ENCODE measurements at regions not wholly inside any gene's neighbourhood (a gene's known extent, or its start where the extent isn't known, plus 50 kb on each side); places are given as distances from the start of the nearest gene placed in this dataset.
"Not testable (repeated sequence)": the region's sequence is repeated elsewhere in the genome, so short reads cannot be mapped to it uniquely, and the experiment has no call there.

- Histone ChIP-seq H3K27ac (ENCODE audit: insufficient read depth, low read depth, low read length) (no peak overlapping the region), H4K20me1 (replicated peaks; ENCODE audit: control insufficient read depth, extremely low read depth, insufficient read depth, low read length) (no peaks in the 10 kb centered on the region), H3K79me2 (ENCODE audit: control insufficient read depth, insufficient read depth, low read length) (no peaks in the 10 kb centered on the region), H3K36me3 (ENCODE audit: control insufficient read depth in 2 of 2, extremely low read depth in 1 of 2, insufficient read depth in 2 of 2, low read length in 2 of 2) (no peaks in the 10 kb centered on the region), H3K9me1 (replicated peaks; ENCODE audit: control insufficient read depth, extremely low read depth, insufficient read depth, low read length) (no peaks in the 10 kb centered on the region), H3K9me3 (replicated peaks; ENCODE audit: control insufficient read depth, insufficient read depth, low read length) (no peaks in the 10 kb centered on the region), H3K4me3 (replicated peaks in 1 of 3; ENCODE audit: insufficient read depth in 1 of 3, low read depth in 1 of 3, low read length in 3 of 3) (no peak overlapping the region), H3K4me2 (ENCODE audit: insufficient read depth, low read length) (no peak overlapping the region), H2AFZ (ENCODE audit: low read depth, low read length) (no peak overlapping the region), H3K4me1 (ENCODE audit: control insufficient read depth, extremely low read depth, insufficient read depth, low read length) (no peaks in the 10 kb centered on the region), H3K9ac (replicated peaks; ENCODE audit: extremely low read depth, insufficient read depth, low read length) (no peak overlapping the region), H3K27me3 (ENCODE audit: control insufficient read depth in 2 of 2, insufficient read depth in 2 of 2, low read length in 2 of 2) (no peaks in the 10 kb centered on the region)
- ChIA-PET CTCF (interaction anchor here (1.3 kb wide), 1 partner anchor 17 kb away, joined by 3 read pairs; no protein-coding TSS in a partner anchor), POLR2A (no interaction called here)
- intact Hi-C loops (cut with micrococcal nuclease) (no loop called here), dilution Hi-C loops (cut with MboI; ENCODE audit: extremely low pct_ligation_motif_present, low sequenced_read_pairs) (no loop called here)
- FAIRE-seq = peak; percentile 67
- no TSS peak for BruUV-seq (replicated peaks)
- TF ChIP-seq EZH2 (IDR thresholded peaks at IDR 0.05; ENCODE audit: borderline replicate concordance, low read depth, low read length, severe bottlenecking) = no peak
- no peak for TF ChIP-seq POLR2AphosphoS5 (IDR thresholded peaks at IDR 0.05; ENCODE audit: insufficient read depth, low read depth, low read length)
- TF ChIP-seq CTCF (IDR thresholded peaks at IDR 0.05; ENCODE audit: extremely low read depth in 1 of 2, insufficient read depth in 1 of 2, low read depth in 1 of 2, low read length in 2 of 2) = no peak
- no peak for TF ChIP-seq GATA2 (IDR thresholded peaks at IDR 0.05; ENCODE audit: insufficient read depth, insufficient read length, low read depth, low read length)
- no peak for TF ChIP-seq MAX (IDR thresholded peaks at IDR 0.05; ENCODE audit: insufficient read depth, insufficient read length)
- TF ChIP-seq POLR2A (IDR thresholded peaks at IDR 0.05; ENCODE audit: low read depth, low read length) = no peak
- no peak for TF ChIP-seq FOS (IDR thresholded peaks at IDR 0.05; ENCODE audit: borderline replicate concordance, insufficient read depth, low read length)
- no peak for TF ChIP-seq JUN (IDR thresholded peaks at IDR 0.05; ENCODE audit: borderline replicate concordance, insufficient read depth, insufficient read length, low read depth)
- no peak for TF ChIP-seq MYC (IDR thresholded peaks at IDR 0.05; ENCODE audit: low read depth, low read length)
- DNase-seq (ENCODE audit: low read depth, low spot score) = peak; percentile 26
Measured at GRCh38 chr13:44685641-44686040, 109.5 kb upstream of the TSC22D1 start.

GRCh38 chr13:44682416-44682815 lies 106.3 kb upstream of the TSC22D1 start:
- DNase-seq (ENCODE audit: low read depth, low spot score); BruUV-seq (replicated peaks); H2AFZ ChIP-seq (ENCODE audit: low read depth, low read length); H3K79me2 ChIP-seq (ENCODE audit: control insufficient read depth, insufficient read depth, low read length); H3K27me3 ChIP-seq (ENCODE audit: control insufficient read depth in 2 of 2, insufficient read depth in 2 of 2, low read length in 2 of 2); H3K4me2 ChIP-seq (ENCODE audit: insufficient read depth, low read length); H3K4me3 ChIP-seq (replicated peaks in 1 of 3; ENCODE audit: insufficient read depth in 1 of 3, low read depth in 1 of 3, low read length in 3 of 3); POLR2A ChIA-PET; H3K9ac ChIP-seq (replicated peaks; ENCODE audit: extremely low read depth, insufficient read depth, low read length); H3K36me3 ChIP-seq (ENCODE audit: control insufficient read depth in 2 of 2, extremely low read depth in 1 of 2, insufficient read depth in 2 of 2, low read length in 2 of 2); dilution Hi-C loops (cut with MboI; ENCODE audit: extremely low pct_ligation_motif_present, low sequenced_read_pairs); H4K20me1 ChIP-seq (replicated peaks; ENCODE audit: control insufficient read depth, extremely low read depth, insufficient read depth, low read length); FAIRE-seq; CTCF ChIA-PET; intact Hi-C loops (cut with micrococcal nuclease); H3K9me3 ChIP-seq (replicated peaks; ENCODE audit: control insufficient read depth, insufficient read depth, low read length); H3K4me1 ChIP-seq (ENCODE audit: control insufficient read depth, extremely low read depth, insufficient read depth, low read length); H3K27ac ChIP-seq (ENCODE audit: insufficient read depth, low read depth, low read length); H3K9me1 ChIP-seq (replicated peaks; ENCODE audit: control insufficient read depth, extremely low read depth, insufficient read depth, low read length): not testable (repeated sequence)
